A673 (cell line): ENCODE measurements at regions not wholly inside any gene's neighbourhood (a gene's known extent, or its start where the extent isn't known, plus 50 kb on each side); places are given as distances from the start of the nearest gene placed in this dataset.

Source experiments
- BruUV-seq: library from RNA; stranded (reverse); fragments of 400-500 nt; replicated peaks from 2 replicates; lab custom pipeline; 2021; lab: Mats Ljungman, UMichigan
- CTCF ChIA-PET: fragments of 300-600 bp; sonication (Branson Sonifier 250); formaldehyde crosslinking; loops from one replicate; lab custom pipeline; 2022; ENCODE audit warnings: antibody characterized with exemption; lab: Charles Lee
- POLR2A ChIA-PET: fragments of 300-600 bp; sonication (Branson Sonifier 250); formaldehyde crosslinking; loops from one replicate; lab custom pipeline; 2022; ENCODE audit warnings: antibody characterized with exemption; ENCODE audit not compliant: low non-redundant PET; lab: Charles Lee
- DNase-seq: peaks from one replicate; pipeline ENCODE4 v3.0.0-alpha.2; 2015; ENCODE audit warnings: low spot score
- H3K27ac ChIP-seq: fragments of 200-600 bp; sonication (generic); 2 replicates; pipeline ENCODE4 v1.5.1; 2016; ENCODE audit warnings: mixed run types, low read depth, mild to moderate bottlenecking, mixed read lengths, antibody characterized with exemption, low read length; ENCODE audit not compliant: poor library complexity, severe bottlenecking
- H3K27me3 ChIP-seq: fragments of 200-600 bp; sonication (generic); replicated peaks from 2 replicates; pipeline ENCODE4 v1.6.1; 2017; ENCODE audit warnings: mixed run types, low read depth, mild to moderate bottlenecking, mixed read lengths, antibody characterized with exemption, low read length; ENCODE audit not compliant: insufficient read depth, poor library complexity
- H3K36me3 ChIP-seq: fragments of 200-600 bp; sonication (generic); 2 replicates; pipeline ENCODE4 v1.6.1; 2016; ENCODE audit warnings: mixed run types, mild to moderate bottlenecking, mixed read lengths, antibody characterized with exemption, low read length; ENCODE audit not compliant: insufficient read depth, poor library complexity, severe bottlenecking
- H3K4me1 ChIP-seq: fragments of 200-600 bp; sonication (generic); 2 replicates; pipeline ENCODE4 v1.6.1; 2017; ENCODE audit warnings: mixed run types, mild to moderate bottlenecking, mixed read lengths, antibody characterized with exemption, low read length; ENCODE audit not compliant: insufficient read depth, poor library complexity, severe bottlenecking
- H3K4me3 ChIP-seq: fragments of 200-600 bp; sonication (generic); 2 replicates; pipeline ENCODE4 v1.5.1; 2016; ENCODE audit warnings: low read depth, mixed run types, mild to moderate bottlenecking, mixed read lengths, low read length; ENCODE audit not compliant: poor library complexity, severe bottlenecking
- H3K9me3 ChIP-seq: fragments of 200-600 bp; sonication (generic); 2 replicates; pipeline ENCODE4 v1.6.1; 2016; ENCODE audit warnings: mixed run types, low read depth, mild to moderate bottlenecking, mixed read lengths, antibody characterized with exemption, low read length; ENCODE audit not compliant: poor library complexity, severe bottlenecking
- EZH2 ChIP-seq: fragments of 200-600 bp; sonication (generic); IDR thresholded peaks from 2 replicates; pipeline ENCODE4 v1.6.1; 2017; ENCODE audit warnings: borderline replicate concordance, low read depth, mild to moderate bottlenecking, mixed read lengths, antibody characterized with exemption, low read length; ENCODE audit not compliant: poor library complexity, severe bottlenecking
- intact Hi-C: fragments of 100-400 bp; cut with micrococcal nuclease; formaldehyde crosslinking; loops from one replicate; pipeline ENCODE4 v1.10.0; 2022; ENCODE audit not compliant: unreplicated experiment
- TF ChIP-seq, protein P1 (sequence below): fragments of 300-800, 200-600 bp; sonication (generic); conservative IDR thresholded peaks from 2 replicates; pipeline ENCODE4 v1.5.1; 2017; ENCODE audit warnings: low read depth, mild to moderate bottlenecking, antibody characterized with exemption, low read length, moderate library complexity, mixed read lengths

DNA sequence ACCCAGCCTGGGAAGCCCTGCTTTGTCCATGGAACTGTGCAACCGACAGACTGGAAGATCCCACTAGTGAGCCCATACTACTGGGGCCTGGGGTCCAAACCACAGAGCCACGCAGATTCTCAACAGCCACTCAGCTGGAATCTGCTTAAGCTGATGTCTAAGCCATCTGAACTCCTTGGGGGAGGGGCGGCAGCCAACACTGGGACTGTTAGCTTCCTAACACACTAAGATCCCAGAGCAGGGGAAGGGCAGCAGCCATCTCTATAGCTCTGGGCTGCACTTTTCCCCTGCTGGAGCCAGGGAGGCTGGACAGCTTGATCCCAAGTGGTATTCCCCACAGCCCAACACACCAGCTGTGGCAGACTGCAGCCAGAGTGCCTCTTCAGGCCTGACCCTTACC lies 118.3 kb downstream of the RPRM start:
- Histone ChIP-seq H3K4me1 (no peaks in the 10 kb centered on the region), H3K9me3 (no peaks in the 10 kb centered on the region), H3K36me3 (no peaks in the 10 kb centered on the region), H3K27ac (no peak overlapping the region), H3K4me3 (no peak overlapping the region), H3K27me3 (no peaks in the 10 kb centered on the region)
- intact Hi-C loops = no loop called here
- TF ChIP-seq, protein P1, sequence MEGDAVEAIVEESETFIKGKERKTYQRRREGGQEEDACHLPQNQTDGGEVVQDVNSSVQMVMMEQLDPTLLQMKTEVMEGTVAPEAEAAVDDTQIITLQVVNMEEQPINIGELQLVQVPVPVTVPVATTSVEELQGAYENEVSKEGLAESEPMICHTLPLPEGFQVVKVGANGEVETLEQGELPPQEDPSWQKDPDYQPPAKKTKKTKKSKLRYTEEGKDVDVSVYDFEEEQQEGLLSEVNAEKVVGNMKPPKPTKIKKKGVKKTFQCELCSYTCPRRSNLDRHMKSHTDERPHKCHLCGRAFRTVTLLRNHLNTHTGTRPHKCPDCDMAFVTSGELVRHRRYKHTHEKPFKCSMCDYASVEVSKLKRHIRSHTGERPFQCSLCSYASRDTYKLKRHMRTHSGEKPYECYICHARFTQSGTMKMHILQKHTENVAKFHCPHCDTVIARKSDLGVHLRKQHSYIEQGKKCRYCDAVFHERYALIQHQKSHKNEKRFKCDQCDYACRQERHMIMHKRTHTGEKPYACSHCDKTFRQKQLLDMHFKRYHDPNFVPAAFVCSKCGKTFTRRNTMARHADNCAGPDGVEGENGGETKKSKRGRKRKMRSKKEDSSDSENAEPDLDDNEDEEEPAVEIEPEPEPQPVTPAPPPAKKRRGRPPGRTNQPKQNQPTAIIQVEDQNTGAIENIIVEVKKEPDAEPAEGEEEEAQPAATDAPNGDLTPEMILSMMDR = no peak
- TF ChIP-seq EZH2 = no peak
- no TSS peak for BruUV-seq
- no peak for DNase-seq
- POLR2A ChIA-PET = no interaction called here
- CTCF ChIA-PET = no interaction called here

DNA sequence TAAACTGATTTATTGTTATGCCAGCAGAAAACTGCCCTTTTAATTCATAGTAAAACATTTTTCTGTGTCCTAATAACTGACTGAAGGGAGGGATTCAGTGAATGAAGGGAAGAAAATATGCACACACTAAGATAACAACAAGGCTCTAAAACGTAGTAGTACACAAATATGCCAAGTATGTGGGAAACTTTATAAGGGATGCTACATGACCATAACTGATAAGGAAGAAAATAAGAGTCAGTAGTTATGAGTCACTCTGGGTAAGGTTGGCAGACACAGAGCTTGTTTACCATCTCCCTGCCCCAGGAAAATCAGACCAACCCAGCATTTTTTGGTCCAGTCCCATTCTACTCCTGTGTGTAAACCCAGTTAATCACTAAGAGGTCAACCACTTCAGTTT lies 124.2 kb downstream of the RPRM start:
- no TSS peak for BruUV-seq
- H3K9me3 ChIP-seq = no peaks in the 10 kb centered on the region
- intact Hi-C loops = no loop called here
- H3K4me3 ChIP-seq = no peak overlapping the region
- CTCF ChIA-PET = no interaction called here
- no peak for DNase-seq
- POLR2A ChIA-PET = no interaction called here
- no peaks in the 10 kb centered on the region for H3K36me3 ChIP-seq
- no peaks in the 10 kb centered on the region for H3K27me3 ChIP-seq
- no peak overlapping the region for H3K27ac ChIP-seq
- TF ChIP-seq, protein P1 = no peak
- TF ChIP-seq EZH2 = no peak
- H3K4me1 ChIP-seq = no peaks in the 10 kb centered on the region

DNA sequence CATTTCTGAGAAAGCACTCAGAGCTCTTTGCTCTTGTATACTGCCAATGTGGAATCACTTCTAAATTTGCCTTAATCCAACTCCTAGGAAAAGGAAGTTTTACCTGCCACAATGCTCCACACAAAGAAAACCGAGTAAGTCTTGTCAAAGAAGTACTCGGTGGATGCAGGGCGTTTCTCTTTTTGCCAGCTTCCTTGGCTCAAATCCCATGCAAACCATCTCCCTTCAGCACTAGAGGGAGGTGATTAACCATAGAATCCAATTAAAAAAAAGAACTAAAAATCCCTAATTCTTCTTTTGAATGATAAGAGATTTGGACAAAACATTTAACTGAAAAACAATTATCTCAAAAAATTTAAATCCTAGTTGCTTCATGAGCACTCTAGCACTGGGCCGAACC lies 129.0 kb downstream of the RPRM start:
- Histone ChIP-seq H3K36me3 (no peaks in the 10 kb centered on the region), H3K27me3 (no peaks in the 10 kb centered on the region), H3K4me3 (no peak overlapping the region), H3K9me3 (no peaks in the 10 kb centered on the region), H3K27ac (no peak overlapping the region), H3K4me1 (no peaks in the 10 kb centered on the region)
- no peak for DNase-seq
- BruUV-seq = no TSS peak
- intact Hi-C loops = no loop called here
- no peak for TF ChIP-seq EZH2
- TF ChIP-seq, protein P1 = no peak
- POLR2A ChIA-PET = no interaction called here
- CTCF ChIA-PET = no interaction called here
